Suprapubic skin (tissue), 4 donors: ENCODE measurements at regions not wholly inside any gene's neighbourhood (a gene's known extent, or its start where the extent isn't known, plus 50 kb on each side); places are given as distances from the start of the nearest gene placed in this dataset.

Source experiments
- DNase-seq, 2 donors: peaks; one replicate each; pipeline ENCODE4 v3.0.0-alpha.2; 2019; ENCODE audit warnings: low spot score in 2 of 2
- H3K27ac ChIP-seq: fragments of 200-600 bp; sonication (generic); one replicate; pipeline ENCODE4 v1.5.1; 2019
- H3K27me3 ChIP-seq: fragments of 200-600 bp; sonication (generic); one replicate; pipeline ENCODE4 v1.5.1; 2019
- H3K36me3 ChIP-seq: fragments of 200-600 bp; sonication (generic); one replicate; pipeline ENCODE4 v1.5.1; 2019
- H3K4me1 ChIP-seq: fragments of 200-600 bp; sonication (generic); one replicate; pipeline ENCODE4 v1.5.1; 2019
- H3K4me3 ChIP-seq: fragments of 200-600 bp; sonication (generic); one replicate; pipeline ENCODE4 v1.5.1; 2019; ENCODE audit warnings: mild to moderate bottlenecking
- H3K9me3 ChIP-seq: fragments of 200-600 bp; sonication (generic); one replicate; pipeline ENCODE4 v1.5.1; 2019
- EP300 ChIP-seq: sonication (generic); formaldehyde crosslinking; IDR thresholded peaks from one replicate; pipeline ENCODE4 v1.6.1; 2017; ENCODE audit warnings: antibody characterized with exemption
- POLR2A ChIP-seq, 2 donors: fragments of 450-650 bp; IDR thresholded peaks; one replicate each; pipeline ENCODE4 v1.6.1; 2017; ENCODE audit warnings: antibody characterized with exemption in 2 of 2, mild to moderate bottlenecking in 2 of 2, moderate library complexity in 2 of 2
- POLR2AphosphoS5 ChIP-seq, 3 donors: sonication (generic); formaldehyde crosslinking; IDR thresholded peaks; one replicate each; pipeline ENCODE4 v1.6.1; 2017; ENCODE audit warnings: antibody characterized with exemption in 3 of 3
- WGBS: methylation state at CpG from one replicate; pipeline ENCODE4 v1.1.5; 2018; 5-methylcytosine and 5-hydroxymethylcytosine counted together
- TF ChIP-seq, protein P1 (sequence below), 2 donors: fragments of 200-600 bp in 1 of 2; fragments of 450-650 bp in 1 of 2; sonication (generic) in 1 of 2; IDR thresholded peaks; one replicate each; pipeline ENCODE4 v1.5.1; 2016 to 2019; ENCODE audit warnings: antibody characterized with exemption in 2 of 2, mild to moderate bottlenecking in 1 of 2, moderate library complexity in 1 of 2

DNA sequence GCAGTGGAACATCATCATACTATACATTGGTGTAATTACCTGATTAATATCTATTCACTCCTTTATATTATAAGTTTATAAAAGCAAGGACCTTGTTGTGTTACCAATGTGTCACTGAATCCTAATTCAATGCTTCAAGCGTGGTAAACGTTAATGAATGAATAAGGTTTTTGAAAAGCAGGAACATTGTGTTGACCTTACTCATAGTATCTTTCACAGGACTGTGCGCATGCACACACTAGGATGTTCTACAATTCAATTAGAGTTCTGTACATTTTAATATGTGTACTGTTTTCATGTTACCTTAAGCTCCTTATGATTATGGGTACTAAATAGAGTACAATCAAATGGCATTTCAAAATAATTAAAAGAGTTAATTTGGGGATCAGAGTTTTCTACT, 578.5 kb downstream of the BMP2 start:
- no peak for DNase-seq
- Histone ChIP-seq H3K4me3 (no peak overlapping the region), H3K27ac (no peak overlapping the region), H3K4me1 (no peaks in the 10 kb centered on the region), H3K9me3 (no peaks in the 10 kb centered on the region), H3K27me3 (no peaks in the 10 kb centered on the region), H3K36me3 (no peaks in the 10 kb centered on the region)
- TF ChIP-seq EP300: no peak
- TF ChIP-seq, protein P1, sequence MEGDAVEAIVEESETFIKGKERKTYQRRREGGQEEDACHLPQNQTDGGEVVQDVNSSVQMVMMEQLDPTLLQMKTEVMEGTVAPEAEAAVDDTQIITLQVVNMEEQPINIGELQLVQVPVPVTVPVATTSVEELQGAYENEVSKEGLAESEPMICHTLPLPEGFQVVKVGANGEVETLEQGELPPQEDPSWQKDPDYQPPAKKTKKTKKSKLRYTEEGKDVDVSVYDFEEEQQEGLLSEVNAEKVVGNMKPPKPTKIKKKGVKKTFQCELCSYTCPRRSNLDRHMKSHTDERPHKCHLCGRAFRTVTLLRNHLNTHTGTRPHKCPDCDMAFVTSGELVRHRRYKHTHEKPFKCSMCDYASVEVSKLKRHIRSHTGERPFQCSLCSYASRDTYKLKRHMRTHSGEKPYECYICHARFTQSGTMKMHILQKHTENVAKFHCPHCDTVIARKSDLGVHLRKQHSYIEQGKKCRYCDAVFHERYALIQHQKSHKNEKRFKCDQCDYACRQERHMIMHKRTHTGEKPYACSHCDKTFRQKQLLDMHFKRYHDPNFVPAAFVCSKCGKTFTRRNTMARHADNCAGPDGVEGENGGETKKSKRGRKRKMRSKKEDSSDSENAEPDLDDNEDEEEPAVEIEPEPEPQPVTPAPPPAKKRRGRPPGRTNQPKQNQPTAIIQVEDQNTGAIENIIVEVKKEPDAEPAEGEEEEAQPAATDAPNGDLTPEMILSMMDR (IDR thresholded peaks at IDR 0.05): no peak
- 91% methylated on average over 3 of the region's 3 CpGs for WGBS

DNA sequence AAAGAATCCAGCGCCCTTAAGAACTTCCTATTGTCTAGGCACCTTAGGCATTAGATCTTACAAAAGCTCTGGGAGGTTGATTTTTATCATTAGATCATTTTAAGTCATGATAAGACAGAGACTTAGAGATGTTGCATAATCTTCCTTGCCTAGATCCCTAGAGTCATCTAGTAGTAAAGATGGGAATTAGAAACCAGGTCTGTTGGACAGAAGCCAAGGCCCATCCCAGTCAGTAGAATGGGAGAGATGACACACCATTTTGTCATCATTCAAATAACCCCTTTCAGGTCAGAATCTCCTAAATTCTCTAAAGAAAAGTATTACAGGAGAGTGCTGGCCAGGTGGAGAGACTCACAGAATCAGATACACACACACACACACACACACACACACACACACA, 579.1 kb downstream of the BMP2 start:
- Histone ChIP-seq H3K27me3 (no peaks in the 10 kb centered on the region), H3K9me3 (no peaks in the 10 kb centered on the region), H3K36me3 (no peaks in the 10 kb centered on the region), H3K4me1 (no peaks in the 10 kb centered on the region), H3K4me3 (no peak overlapping the region), H3K27ac (no peak overlapping the region)
- WGBS: 60% methylated on average over 1 of the region's 1 CpG
- TF ChIP-seq POLR2A (IDR thresholded peaks at IDR 0.05) (no peak), POLR2AphosphoS5 (IDR thresholded peaks at IDR 0.05) (no peak), EP300 (no peak)
- TF ChIP-seq, protein P1 (IDR thresholded peaks at IDR 0.05): no peak
- no peak for DNase-seq

DNA sequence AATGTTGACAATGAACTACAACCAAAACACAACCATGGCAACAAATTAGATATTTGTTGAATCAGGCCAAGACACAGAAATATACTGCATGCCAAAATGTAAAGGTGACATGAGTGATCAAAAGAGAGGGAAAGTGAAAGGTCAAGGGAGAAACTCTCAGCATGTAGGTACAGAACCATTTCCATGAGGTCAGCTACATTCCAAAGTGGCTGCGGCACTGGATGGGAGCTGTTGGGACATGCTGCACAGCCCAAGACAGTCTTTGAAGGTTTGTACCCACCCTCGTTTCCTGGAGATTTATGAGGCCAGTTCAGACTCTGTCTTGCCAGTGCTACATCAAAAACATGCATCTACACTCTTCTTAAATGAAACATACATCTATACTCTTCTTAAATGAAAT, 579.9 kb downstream of the BMP2 start:
- Histone ChIP-seq H3K27ac (no peak overlapping the region), H3K27me3 (no peaks in the 10 kb centered on the region), H3K4me1 (no peaks in the 10 kb centered on the region), H3K9me3 (no peaks in the 10 kb centered on the region), H3K36me3 (no peaks in the 10 kb centered on the region), H3K4me3 (no peak overlapping the region)
- DNase-seq: no peak
- WGBS: 37% methylated on average over 2 of the region's 2 CpGs
- TF ChIP-seq POLR2A (IDR thresholded peaks at IDR 0.05): no peak
- no peak for TF ChIP-seq EP300
- TF ChIP-seq POLR2AphosphoS5 (IDR thresholded peaks at IDR 0.05): no peak
- TF ChIP-seq, protein P1 (IDR thresholded peaks at IDR 0.05): no peak

DNA sequence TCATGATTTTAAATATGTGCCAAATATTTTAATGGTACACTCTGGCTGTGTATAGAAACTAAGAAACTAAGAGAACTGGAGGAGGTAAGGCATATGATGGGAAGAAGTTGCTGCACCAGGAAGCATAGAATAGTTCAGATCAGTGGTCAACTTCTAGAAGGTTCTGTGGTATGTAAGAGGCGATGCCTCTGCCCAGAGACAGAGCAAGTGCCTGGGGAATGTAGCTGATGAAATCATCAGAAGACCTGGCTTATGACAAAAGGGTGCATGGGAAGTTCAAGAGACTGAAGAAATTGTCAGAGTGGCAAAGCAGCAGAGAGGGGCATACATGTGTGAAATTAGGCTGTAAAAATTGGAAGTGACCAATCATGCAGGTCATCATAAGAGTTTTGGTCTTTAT, 580.8 kb downstream of the BMP2 start:
- Histone ChIP-seq H3K9me3 (no peaks in the 10 kb centered on the region), H3K27ac (no peak overlapping the region), H3K4me1 (no peaks in the 10 kb centered on the region), H3K4me3 (no peak overlapping the region), H3K27me3 (no peaks in the 10 kb centered on the region), H3K36me3 (no peaks in the 10 kb centered on the region)
- WGBS: 70% methylated on average over 1 of the region's 1 CpG
- TF ChIP-seq EP300: no peak
- TF ChIP-seq, protein P1 (IDR thresholded peaks at IDR 0.05): no peak
- TF ChIP-seq POLR2A (IDR thresholded peaks at IDR 0.05): no peak
- TF ChIP-seq POLR2AphosphoS5 (IDR thresholded peaks at IDR 0.05): no peak
- DNase-seq: no peak

DNA sequence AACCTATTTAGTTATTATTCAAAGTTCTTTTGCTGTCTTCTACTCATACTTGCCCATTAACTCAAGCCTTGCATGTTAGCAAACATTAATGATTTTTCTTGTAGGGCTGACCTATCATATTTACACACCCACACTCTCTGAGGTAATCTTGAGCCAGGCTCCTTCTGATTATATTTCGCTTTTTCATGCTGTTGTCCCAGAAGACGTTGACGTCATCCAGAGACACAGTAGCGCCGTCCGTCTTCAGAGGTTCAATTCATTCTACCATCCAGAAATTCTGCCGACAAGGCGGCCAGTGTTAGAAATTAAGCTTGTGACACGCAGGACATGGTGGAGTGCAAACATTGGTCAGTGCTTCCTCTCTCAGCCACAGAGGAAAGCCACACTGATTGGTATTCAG, 584.7 kb downstream of the BMP2 start:
- H3K4me1 ChIP-seq: no peaks in the 10 kb centered on the region
- DNase-seq: no peak
- H3K27me3 ChIP-seq: no peaks in the 10 kb centered on the region
- H3K36me3 ChIP-seq: no peaks in the 10 kb centered on the region
- H3K9me3 ChIP-seq: no peaks in the 10 kb centered on the region
- H3K27ac ChIP-seq: no peak overlapping the region
- no peak for TF ChIP-seq POLR2A (IDR thresholded peaks at IDR 0.05)
- TF ChIP-seq EP300: no peak
- TF ChIP-seq, protein P1 (IDR thresholded peaks at IDR 0.05): no peak
- TF ChIP-seq POLR2AphosphoS5 (IDR thresholded peaks at IDR 0.05): no peak
- WGBS: 82% methylated on average over 9 of the region's 9 CpGs
- no peak overlapping the region for H3K4me3 ChIP-seq
